T-helper 1 cell (primary cell): ENCODE measurements at regions not wholly inside any gene's neighbourhood (a gene's known extent, or its start where the extent isn't known, plus 50 kb on each side); places are given as distances from the start of the nearest gene placed in this dataset.
"Not testable (repeated sequence)": the region's sequence is repeated elsewhere in the genome, so short reads cannot be mapped to it uniquely, and the experiment has no call there.

ENCODE experiments used
- DNase-seq, 5 donors: peaks; one replicate each; pipeline ENCODE4 v3.0.0-alpha.2; 2012 to 2020

- not testable (repeated sequence) for DNase-seq
Observed at GRCh38 chr16:21361612-21362227, 83.6 kb upstream of the CRYM start.

GRCh38 chr16:21361045-21361444 is 83.0 kb upstream of the CRYM start:
- DNase-seq, result not testable (repeated sequence)

DNA sequence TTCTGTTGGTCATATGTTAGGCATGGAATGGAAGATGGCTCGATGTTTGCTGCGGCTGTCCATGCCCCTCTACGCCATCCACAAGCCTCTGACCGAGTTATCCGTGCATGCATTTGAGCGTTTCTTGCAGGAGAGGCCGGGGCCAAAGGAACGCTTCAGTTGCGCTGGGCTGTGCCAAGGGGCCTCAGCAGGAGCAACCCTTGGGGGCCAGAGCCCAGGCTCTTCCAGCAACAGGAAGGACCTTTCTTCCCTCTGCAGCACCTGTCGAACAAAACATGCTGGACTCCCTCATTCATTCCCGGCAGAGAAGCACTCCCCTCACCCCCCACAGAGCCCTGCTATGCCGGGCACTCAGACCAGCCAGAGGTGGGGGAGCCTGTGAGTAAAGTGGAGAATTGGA is 81.4 kb upstream of the CRYM start:
- not testable (repeated sequence) for DNase-seq

DNA sequence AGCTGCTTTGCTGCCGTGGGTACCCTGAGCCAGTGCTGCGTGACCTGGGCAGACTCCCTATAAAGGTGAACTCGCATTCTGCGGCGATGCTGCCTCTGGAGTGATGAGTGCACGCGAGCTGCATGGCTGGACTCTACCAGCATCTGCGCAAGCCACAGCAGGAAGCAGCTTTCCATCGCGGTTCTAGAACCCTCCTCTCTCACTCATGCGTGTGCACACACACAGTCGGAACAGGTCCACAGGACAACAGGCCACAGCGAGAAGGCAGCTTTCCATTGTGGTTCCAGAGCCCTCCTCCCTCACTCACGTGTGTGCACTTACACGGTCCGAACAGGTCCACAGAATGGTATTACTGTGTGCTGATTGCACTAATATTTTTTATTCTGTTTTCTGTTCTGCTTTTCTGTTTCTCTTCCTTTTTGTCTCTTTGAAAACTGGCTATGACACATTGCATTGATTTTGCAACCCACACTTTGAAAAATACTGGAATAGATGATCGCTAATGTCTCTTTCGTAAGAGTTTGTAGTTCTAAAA is 80.2 kb upstream of the CRYM start:
- DNase-seq, result not testable (repeated sequence)

DNA sequence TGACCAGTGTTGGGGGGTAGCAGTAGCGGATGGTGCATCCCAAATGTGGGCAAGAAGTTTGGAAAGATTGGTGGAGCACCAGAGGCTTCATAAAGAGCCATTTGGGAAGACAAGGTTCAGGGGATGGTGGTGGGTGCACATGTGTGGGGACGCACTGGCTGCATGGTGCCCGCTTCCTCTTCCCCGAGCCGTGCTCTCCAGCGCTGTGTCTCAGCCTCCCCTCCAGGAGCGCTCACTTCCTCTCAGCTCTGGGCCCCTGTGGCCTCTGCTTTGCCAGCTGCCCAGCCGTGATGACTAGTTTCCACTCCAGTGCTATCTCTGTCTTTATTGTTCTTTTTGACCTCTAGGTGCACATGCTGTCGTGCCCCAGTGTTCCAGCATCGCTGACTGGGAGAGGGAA is 78.2 kb upstream of the CRYM start:
- DNase-seq, result not testable (repeated sequence)

DNA sequence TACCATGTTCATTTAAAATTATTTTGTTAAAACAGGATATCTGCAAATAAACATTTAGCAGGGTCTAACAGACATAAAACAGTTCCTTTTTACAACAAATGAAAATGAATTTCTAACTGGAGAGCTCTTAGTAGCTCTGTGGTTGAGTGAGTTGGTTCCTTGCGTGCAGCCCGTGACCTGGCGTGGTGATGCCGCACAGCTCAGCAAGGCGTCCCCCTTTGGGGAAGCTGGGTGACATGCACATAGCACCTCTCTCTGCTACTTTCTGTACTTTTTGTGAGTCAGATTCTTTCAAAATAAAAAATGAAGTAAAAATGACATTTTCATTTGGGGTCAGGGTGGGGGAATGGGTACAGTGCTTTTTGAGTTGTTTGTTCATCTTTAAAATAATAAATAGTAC is 73.3 kb upstream of the CRYM start:
- DNase-seq, result not testable (repeated sequence)

- DNase-seq, result not testable (repeated sequence)
Observed at GRCh38 chr16:21350851-21351250, 72.8 kb upstream of the CRYM start.

- not testable (repeated sequence) for DNase-seq
Observed at GRCh38 chr16:21349336-21349735, 71.2 kb upstream of the CRYM start.

- DNase-seq, result not testable (repeated sequence)
Observed at GRCh38 chr16:21348815-21349214, 70.7 kb upstream of the CRYM start.

DNA sequence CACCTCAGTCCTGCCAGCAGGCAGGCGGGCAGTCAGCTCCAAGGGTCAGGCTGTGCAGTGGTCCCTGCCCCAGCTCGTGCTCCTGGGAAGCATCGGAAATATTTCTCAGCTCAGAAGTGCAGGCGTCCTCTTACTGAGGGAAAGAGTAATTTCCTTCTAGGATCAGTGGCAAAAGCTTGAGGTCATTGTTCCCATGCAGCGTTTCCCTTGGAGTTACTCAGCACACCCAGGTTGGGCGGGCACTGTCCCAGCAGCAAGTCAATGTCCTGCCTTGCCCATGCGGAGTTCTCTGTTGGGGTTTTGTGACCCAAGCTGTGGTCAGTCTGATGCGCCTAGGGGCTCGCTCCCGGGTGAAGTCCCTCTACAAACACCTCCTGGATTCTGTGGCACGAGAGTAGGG is 69.4 kb upstream of the CRYM start:
- not testable (repeated sequence) for DNase-seq

GRCh38 chr16:21346756-21347491 is 68.8 kb upstream of the CRYM start:
- DNase-seq, result not testable (repeated sequence)

DNA sequence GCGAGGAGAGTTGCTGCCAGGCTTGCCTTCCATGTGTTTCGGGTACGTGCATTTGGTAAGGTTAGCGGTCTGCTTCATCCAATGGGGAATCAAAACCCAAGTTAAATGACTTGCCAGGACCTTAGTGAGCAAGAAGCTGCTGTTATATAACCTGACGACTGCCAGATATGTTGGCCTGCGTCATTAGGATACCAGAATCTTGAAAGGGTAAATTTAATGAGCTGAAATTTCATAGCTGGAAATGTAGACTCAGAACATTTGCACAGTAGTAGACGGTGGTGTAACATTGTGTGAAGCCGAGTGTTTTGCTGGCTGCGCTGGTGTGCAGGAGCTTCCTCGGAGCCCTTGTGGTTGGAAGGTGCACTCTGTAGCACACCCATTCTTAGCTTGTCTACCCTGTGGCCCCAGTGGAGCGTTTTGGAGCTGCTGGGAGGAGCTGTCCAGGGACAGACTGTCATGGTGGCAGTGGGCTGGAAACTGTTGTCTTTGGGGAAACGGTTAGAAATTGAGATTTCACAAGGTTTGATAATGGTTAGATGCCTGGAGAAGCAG is 66.3 kb upstream of the CRYM start:
- DNase-seq, result not testable (repeated sequence)

GRCh38 chr16:21341101-21341500 is 63.0 kb upstream of the CRYM start:
- no peak for DNase-seq

GRCh38 chr16:21339941-21340340 is 61.9 kb upstream of the CRYM start:
- DNase-seq, result no peak

GRCh38 chr16:21339269-21339641 is 61.2 kb upstream of the CRYM start:
- no peak for DNase-seq

- DNase-seq, result peak in 1 of 5 donors; percentile 3
Observed at GRCh38 chr16:21338537-21339268, 60.6 kb upstream of the CRYM start.

- DNase-seq, result no peak
Observed at GRCh38 chr16:21336231-21336630, 58.1 kb upstream of the CRYM start.

DNA sequence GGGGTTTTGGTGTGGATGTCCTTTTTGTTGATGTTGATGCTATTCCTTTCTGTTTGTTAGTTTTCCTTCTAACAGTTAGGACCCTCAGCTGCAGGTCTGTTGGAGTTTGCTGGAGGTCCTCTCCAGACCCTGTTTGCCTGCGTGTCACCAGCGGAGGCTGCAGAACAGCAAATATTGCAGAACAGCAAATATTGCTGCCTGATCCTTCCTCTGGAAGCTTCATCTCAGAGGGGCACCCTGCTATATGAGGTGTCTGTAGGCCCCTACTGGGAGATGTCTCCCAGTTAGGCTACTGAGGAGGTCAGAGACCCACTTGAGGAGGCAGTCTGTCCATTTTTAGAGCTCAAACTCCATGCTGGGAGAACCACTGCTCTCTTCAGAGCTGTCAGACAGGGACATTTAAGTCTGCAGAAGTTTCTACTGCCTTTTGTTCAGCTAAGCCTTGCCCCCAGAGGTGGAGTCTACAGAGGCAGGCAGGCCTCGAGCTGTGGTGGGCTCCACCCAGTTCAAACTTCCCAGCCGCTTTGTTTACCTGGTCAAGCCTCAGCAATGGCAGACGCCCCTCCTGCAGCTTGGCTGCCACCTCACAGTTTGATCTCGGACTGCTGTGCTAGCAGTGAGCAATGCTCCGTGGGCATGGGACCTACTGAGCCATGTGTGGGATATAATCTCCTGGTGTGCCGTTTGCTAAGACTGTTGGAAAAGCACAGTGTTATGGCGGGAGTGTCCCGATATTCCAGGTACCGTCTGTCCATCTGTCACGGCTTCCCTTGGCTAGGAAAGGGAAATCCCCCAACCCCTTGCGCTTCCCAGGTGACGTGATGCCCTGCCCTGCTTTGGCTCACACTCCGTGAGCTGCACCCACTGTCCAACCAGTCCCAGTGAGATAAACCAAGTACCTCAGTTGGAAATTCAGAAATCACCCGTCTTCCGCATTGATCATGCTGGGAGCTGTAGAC is 56.4 kb upstream of the CRYM start:
- DNase-seq, result not testable (repeated sequence)

DNA sequence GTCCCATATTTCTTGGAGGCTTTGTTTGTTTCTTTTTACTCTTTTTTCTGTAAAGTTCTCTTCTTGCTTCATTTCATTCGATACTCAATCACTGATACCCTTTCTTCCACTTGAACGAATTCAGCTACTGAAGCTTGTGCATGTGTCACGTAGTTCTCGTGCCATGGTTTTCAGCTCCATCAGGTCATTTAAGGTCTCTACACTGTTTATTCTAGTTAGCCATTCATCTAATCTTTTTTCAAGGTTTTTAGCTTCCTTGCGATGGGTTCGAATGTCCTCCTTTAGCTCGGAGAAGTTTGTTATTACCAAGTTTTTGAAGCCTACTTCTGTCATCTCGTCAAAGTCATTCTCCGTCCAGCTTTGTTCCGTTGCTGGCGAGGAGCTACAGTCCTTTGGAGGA is 55.6 kb upstream of the CRYM start:
- not testable (repeated sequence) for DNase-seq
